ENCODE measurements at regions not wholly inside any gene's neighbourhood (a gene's known extent, or its start where the extent isn't known, plus 50 kb on each side); places are given as distances from the start of the nearest gene placed in this dataset.
A peak's percentile ranks its signal among the peaks of the same experiment; 100 is the strongest.

GRCh38 chr5:91283899-91284298 is 99.2 kb downstream of the ARRDC3 start:
- CTCF ChIA-PET = interaction anchor here (1.8 kb wide), 1 partner anchor 17 kb away, joined by 4 read pairs; no protein-coding TSS in a partner anchor
- TF ChIP-seq CTCF (IDR thresholded peaks at IDR 0.05; ENCODE audit: control extremely low read depth, extremely low read depth, low read depth, missing control alignments) = no peak
- no peak for DNase-seq (ENCODE audit: extremely low spot score)
- POLR2A ChIA-PET = no interaction called here

GRCh38 chr5:91283326-91283725 is 99.8 kb downstream of the ARRDC3 start:
- ChIA-PET CTCF (interaction anchor here (1.8 to 3.4 kb wide), 2 partner anchors 8 to 17 kb away, joined by 4 to 18 read pairs; no protein-coding TSS in a partner anchor), POLR2A (no interaction called here)
- TF ChIP-seq CTCF (IDR thresholded peaks at IDR 0.05; ENCODE audit: control extremely low read depth, extremely low read depth, low read depth, missing control alignments) = no peak
- no peak for DNase-seq (ENCODE audit: extremely low spot score)

GRCh38 chr5:91282210-91282609 is 100.9 kb downstream of the ARRDC3 start:
- TF ChIP-seq CTCF (IDR thresholded peaks at IDR 0.05; ENCODE audit: control extremely low read depth, extremely low read depth, low read depth, missing control alignments) = no peak
- CTCF ChIA-PET = interaction anchor here (1.0 to 3.4 kb wide), 3 partner anchors 9 to 103 kb away, joined by 3 to 18 read pairs (median 9); no protein-coding TSS in a partner anchor
- no peak for DNase-seq (ENCODE audit: extremely low spot score)
- POLR2A ChIA-PET = no interaction called here

GRCh38 chr5:91281401-91281800 is 101.7 kb downstream of the ARRDC3 start:
- CTCF ChIA-PET = interaction anchor here (1.0 to 3.4 kb wide), 5 partner anchors 10 to 203 kb away, joined by 3 to 18 read pairs (median 3); no protein-coding TSS in a partner anchor
- POLR2A ChIA-PET = interaction anchor here (0.8 to 1.4 kb wide), 2 partner anchors 88 to 100 kb away, joined by 3 to 17 read pairs; no protein-coding TSS in a partner anchor
- no peak for DNase-seq (ENCODE audit: extremely low spot score)
- TF ChIP-seq CTCF (IDR thresholded peaks at IDR 0.05; ENCODE audit: control extremely low read depth, extremely low read depth, low read depth, missing control alignments) = no peak

- POLR2A ChIA-PET = interaction anchor here (0.8 to 1.6 kb wide), 3 partner anchors 89 to 102 kb away, joined by 3 to 17 read pairs (median 9); partner anchors contain the start of gene ARRDC3
- CTCF ChIA-PET = interaction anchor here (1.0 to 3.4 kb wide), 7 partner anchors 11 to 202 kb away, joined by 3 to 18 read pairs (median 4); no protein-coding TSS in a partner anchor
- TF ChIP-seq CTCF (IDR thresholded peaks at IDR 0.05; ENCODE audit: control extremely low read depth, extremely low read depth, low read depth, missing control alignments) = no peak
- peak; percentile 89 for DNase-seq (ENCODE audit: extremely low spot score)
Observed at GRCh38 chr5:91280362-91281269, 102.5 kb downstream of the ARRDC3 start.

GRCh38 chr5:91277840-91278239 is 105.3 kb downstream of the ARRDC3 start:
- no peak for DNase-seq (ENCODE audit: extremely low spot score)
- TF ChIP-seq CTCF (IDR thresholded peaks at IDR 0.05; ENCODE audit: control extremely low read depth, extremely low read depth, low read depth, missing control alignments) = no peak
- ChIA-PET POLR2A (no interaction called here), CTCF (interaction anchor here (3.6 kb wide), 1 partner anchor 107 kb away, joined by 13 read pairs; no protein-coding TSS in a partner anchor)

Data from GM10248 (cell line).